GM10266 (cell line): ENCODE measurements at regions not wholly inside any gene's neighbourhood (a gene's known extent, or its start where the extent isn't known, plus 50 kb on each side); places are given as distances from the start of the nearest gene placed in this dataset.

ENCODE experiments used
- DNase-seq: peaks from one replicate; pipeline ENCODE4 v3.0.0; 2012; ENCODE audit errors: extremely low spot score
- CTCF ChIP-seq: IDR thresholded peaks from 2 replicates; pipeline ENCODE4 v1.5.1; 2012; ENCODE audit warnings: mild to moderate bottlenecking, low read depth; ENCODE audit not compliant: control insufficient read depth, insufficient read depth; ENCODE audit errors: missing control alignments

- no peak for DNase-seq
These were observed 316.6 kb upstream of the UBE2E2 start for GRCh38 chr3:22886439-22887068.

DNA sequence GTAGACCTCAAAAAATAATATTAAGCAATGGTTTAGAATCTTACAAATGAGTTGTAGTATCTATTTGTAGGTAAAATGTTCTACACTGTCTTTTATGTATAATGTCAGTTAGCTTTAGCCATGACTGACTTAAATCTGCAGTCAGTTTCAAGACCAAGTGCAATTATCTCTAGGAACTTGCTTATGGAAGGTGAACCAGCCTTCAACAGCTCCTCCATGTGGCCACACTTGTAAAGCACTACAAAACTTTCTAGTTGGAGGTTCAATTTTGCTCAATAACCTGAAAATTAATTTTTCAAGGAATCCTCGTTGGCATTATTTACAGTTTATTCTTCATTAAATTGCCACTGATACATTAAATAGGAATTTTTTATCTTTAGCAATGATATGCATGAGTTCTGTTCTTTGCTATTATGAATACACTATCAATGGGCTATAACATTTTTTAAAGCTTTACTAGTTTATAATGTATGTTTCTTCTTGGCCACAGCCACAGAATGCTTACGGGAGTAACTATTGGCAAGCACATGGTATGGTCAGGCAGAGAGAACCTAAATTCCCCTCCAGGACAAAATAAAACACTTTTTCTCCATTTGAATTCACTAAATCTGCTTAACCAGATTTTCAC, 315.3 kb upstream of the UBE2E2 start:
- no peak for DNase-seq
- peak; percentile 58 for TF ChIP-seq CTCF

More at GRCh38 chr3:22886439-22887068, 316.6 kb upstream of the UBE2E2 start:
- TF ChIP-seq CTCF: no peak

DNA sequence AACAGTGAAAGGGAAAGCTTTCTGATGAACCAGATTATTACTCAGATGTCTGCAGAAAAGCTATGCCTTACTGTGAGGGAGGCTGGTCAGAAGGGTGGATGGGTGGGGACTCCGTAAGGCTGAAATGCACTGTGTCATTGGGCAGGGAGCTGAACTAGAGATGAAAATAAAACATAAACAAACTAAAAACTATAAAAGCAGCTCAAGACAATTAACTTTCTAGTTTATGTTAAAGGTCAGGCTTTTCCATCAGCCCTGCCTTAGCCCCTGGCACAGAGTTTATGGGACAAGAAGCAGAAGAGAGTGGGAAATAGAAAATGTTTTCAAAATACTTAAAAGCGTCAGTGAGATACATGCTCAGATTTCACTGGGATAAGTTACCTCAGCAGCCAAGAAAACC, 310.0 kb upstream of the UBE2E2 start:
- no peak for TF ChIP-seq CTCF
- DNase-seq: no peak

- no peak for TF ChIP-seq CTCF
- no peak for DNase-seq
These were observed 309.3 kb upstream of the UBE2E2 start for GRCh38 chr3:22893644-22894325.

GRCh38 chr3:22894865-22895264, 308.3 kb upstream of the UBE2E2 start:
- no peak for DNase-seq
- no peak for TF ChIP-seq CTCF

- no peak for TF ChIP-seq CTCF
- DNase-seq: no peak
These were observed 307.5 kb upstream of the UBE2E2 start for GRCh38 chr3:22895671-22896070.

- TF ChIP-seq CTCF: no peak
- DNase-seq: no peak
These were observed 304.6 kb upstream of the UBE2E2 start for GRCh38 chr3:22898558-22898957.
